Astrocyte (in vitro differentiated cells and primary cell): ENCODE measurements at regions not wholly inside any gene's neighbourhood (a gene's known extent, or its start where the extent isn't known, plus 50 kb on each side); places are given as distances from the start of the nearest gene placed in this dataset.

Experiments used
- DNase-seq: peaks from one replicate; pipeline ENCODE4 v3.0.0-alpha.2; 2010; ENCODE audit warnings: low read depth
- FAIRE-seq: peaks from 2 replicates; lab custom pipeline; 2011; peaks lifted over from hg19 to GRCh38; lab: Jason Lieb, UNC
- H2AFZ ChIP-seq: 2 replicates; pipeline ENCODE4 v1.6.0; 2012; ENCODE audit warnings: low read depth, low read length, inconsistent platforms
- H3K27ac ChIP-seq: 2 replicates; pipeline ENCODE4 v1.5.1; 2011; ENCODE audit warnings: low read depth, low read length, inconsistent platforms
- H3K27me3 ChIP-seq: 2 replicates; pipeline ENCODE4 v1.6.0; 2011; ENCODE audit warnings: low read length, inconsistent platforms; ENCODE audit not compliant: insufficient read depth
- H3K36me3 ChIP-seq: 2 replicates; pipeline ENCODE4 v1.5.1; 2011; ENCODE audit warnings: low read length, inconsistent platforms; ENCODE audit not compliant: insufficient read depth
- H3K4me1 ChIP-seq: 2 replicates; pipeline ENCODE4 v1.5.1; 2011; ENCODE audit warnings: low read length, inconsistent platforms; ENCODE audit not compliant: insufficient read depth
- H3K4me2 ChIP-seq: 2 replicates; pipeline ENCODE4 v1.6.0; 2012; ENCODE audit warnings: low read length, inconsistent platforms
- H3K4me3 ChIP-seq: 2 replicates; pipeline ENCODE4 v1.5.1; 2011; ENCODE audit warnings: low read depth, mild to moderate bottlenecking, low read length, inconsistent platforms; ENCODE audit not compliant: insufficient read depth
- H3K79me2 ChIP-seq: 2 replicates; pipeline ENCODE4 v1.6.0; 2012; ENCODE audit warnings: mild to moderate bottlenecking, low read length, inconsistent platforms; ENCODE audit not compliant: insufficient read depth
- H3K9ac ChIP-seq: 2 replicates; pipeline ENCODE4 v1.6.0; 2012; ENCODE audit warnings: mild to moderate bottlenecking, low read length, inconsistent platforms
- H3K9me3 ChIP-seq: 2 replicates; pipeline ENCODE4 v1.5.1; 2012; ENCODE audit warnings: low read depth, mild to moderate bottlenecking, low read length, inconsistent platforms; ENCODE audit not compliant: insufficient read depth
- H4K20me1 ChIP-seq: 2 replicates; pipeline ENCODE4 v1.6.0; 2012; ENCODE audit warnings: low read length, inconsistent platforms; ENCODE audit not compliant: insufficient read depth
- H3K27ac Mint-ChIP-seq: one replicate; pipeline ENCODE4 v1.8.0; 2021; ENCODE audit warnings: mild to moderate bottlenecking, mixed read lengths; ENCODE audit not compliant: unreplicated experiment
- H3K27me3 Mint-ChIP-seq: one replicate; pipeline ENCODE4 v1.8.0; 2021; ENCODE audit warnings: low read depth, mixed read lengths; ENCODE audit not compliant: unreplicated experiment
- H3K36me3 Mint-ChIP-seq: one replicate; pipeline ENCODE4 v1.8.0; 2021; ENCODE audit warnings: low read depth, mixed read lengths; ENCODE audit not compliant: unreplicated experiment
- H3K4me1 Mint-ChIP-seq: one replicate; pipeline ENCODE4 v1.8.0; 2021; ENCODE audit warnings: low read depth, mixed read lengths; ENCODE audit not compliant: unreplicated experiment
- H3K4me3 Mint-ChIP-seq: one replicate; pipeline ENCODE4 v1.8.0; 2021; ENCODE audit warnings: mild to moderate bottlenecking, moderate library complexity, mixed read lengths; ENCODE audit not compliant: unreplicated experiment
- H3K9me3 Mint-ChIP-seq: one replicate; pipeline ENCODE4 v1.8.0; 2021; ENCODE audit warnings: mild to moderate bottlenecking, mixed read lengths; ENCODE audit not compliant: unreplicated experiment
- EZH2 ChIP-seq: IDR thresholded peaks from 2 replicates; pipeline ENCODE4 v1.6.1; 2012; ENCODE audit warnings: mild to moderate bottlenecking, low read length, inconsistent platforms; ENCODE audit not compliant: insufficient read depth
- TF ChIP-seq, protein P1 (sequence below): IDR thresholded peaks from 2 replicates; pipeline ENCODE4 v1.5.1; 2011; ENCODE audit warnings: low read depth, mild to moderate bottlenecking, inconsistent platforms, low read length, moderate library complexity; ENCODE audit not compliant: insufficient read depth

DNA sequence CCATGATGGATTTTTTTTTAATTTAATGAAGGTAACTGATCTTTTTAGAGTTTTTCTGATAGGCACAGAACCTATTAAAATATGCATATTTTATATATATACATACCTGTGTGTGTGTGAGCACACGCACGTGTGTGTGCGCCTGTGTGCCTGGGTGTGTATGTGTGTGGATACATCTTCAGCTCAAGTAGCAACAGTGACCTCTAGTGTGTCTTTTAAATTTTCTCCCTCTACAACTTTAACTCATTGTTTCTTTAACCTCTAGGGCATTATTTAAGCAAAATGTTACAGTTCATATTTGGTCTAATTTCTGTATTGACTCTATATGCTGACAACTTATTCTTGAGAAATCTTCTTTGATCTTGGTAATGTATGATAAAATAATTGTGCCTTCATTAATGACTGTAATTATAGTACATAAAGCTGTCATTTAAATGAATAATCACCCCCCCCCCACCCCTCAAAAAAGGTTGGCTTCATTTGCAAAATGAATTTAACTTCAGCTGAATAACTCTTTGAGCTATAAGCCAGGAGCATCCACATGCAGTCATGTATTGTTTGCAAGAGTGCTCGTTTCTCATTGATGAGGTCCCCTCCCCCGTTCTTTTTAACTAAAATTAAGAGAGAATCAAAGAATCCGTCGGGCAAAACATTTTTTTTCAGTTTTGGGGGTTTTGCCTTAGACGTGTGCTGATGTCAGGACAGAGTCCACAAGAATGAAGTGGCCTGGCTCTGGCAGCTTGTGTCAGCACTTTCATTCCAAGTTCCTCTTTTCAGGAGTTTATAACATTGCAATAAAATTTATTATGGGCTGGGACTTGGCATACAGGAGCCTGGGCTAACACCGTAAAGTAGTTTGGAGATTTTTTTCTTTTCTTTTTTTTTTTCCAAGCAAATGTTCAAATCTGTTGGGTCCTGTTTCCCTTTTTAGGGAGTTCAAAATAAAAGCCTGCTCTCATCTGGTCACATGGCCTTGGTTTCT is 80.0 kb downstream of the ETAA1 start:
- no peaks in the 10 kb centered on the region for H4K20me1 ChIP-seq
- DNase-seq (peak; percentile 41), FAIRE-seq (peak; percentile 92)
- no peak overlapping the region for H3K9ac ChIP-seq
- no peak overlapping the region for H3K27ac ChIP-seq
- Mint-ChIP-seq H3K4me3 (no peak overlapping the region), H3K27me3 (no peaks in the 10 kb centered on the region), H3K27ac (no peak overlapping the region), H3K9me3 (peaks cover 5% of the 10 kb centered on the region), H3K36me3 (no peaks in the 10 kb centered on the region), H3K4me1 (peaks cover 7% of the 10 kb centered on the region)
- no peaks in the 10 kb centered on the region for H3K4me1 ChIP-seq
- no peak overlapping the region for H2AFZ ChIP-seq
- H3K79me2 ChIP-seq: no peaks in the 10 kb centered on the region
- H3K4me2 ChIP-seq: no peak overlapping the region
- no peaks in the 10 kb centered on the region for H3K9me3 ChIP-seq
- TF ChIP-seq EZH2: no peak
- TF ChIP-seq, protein P1, sequence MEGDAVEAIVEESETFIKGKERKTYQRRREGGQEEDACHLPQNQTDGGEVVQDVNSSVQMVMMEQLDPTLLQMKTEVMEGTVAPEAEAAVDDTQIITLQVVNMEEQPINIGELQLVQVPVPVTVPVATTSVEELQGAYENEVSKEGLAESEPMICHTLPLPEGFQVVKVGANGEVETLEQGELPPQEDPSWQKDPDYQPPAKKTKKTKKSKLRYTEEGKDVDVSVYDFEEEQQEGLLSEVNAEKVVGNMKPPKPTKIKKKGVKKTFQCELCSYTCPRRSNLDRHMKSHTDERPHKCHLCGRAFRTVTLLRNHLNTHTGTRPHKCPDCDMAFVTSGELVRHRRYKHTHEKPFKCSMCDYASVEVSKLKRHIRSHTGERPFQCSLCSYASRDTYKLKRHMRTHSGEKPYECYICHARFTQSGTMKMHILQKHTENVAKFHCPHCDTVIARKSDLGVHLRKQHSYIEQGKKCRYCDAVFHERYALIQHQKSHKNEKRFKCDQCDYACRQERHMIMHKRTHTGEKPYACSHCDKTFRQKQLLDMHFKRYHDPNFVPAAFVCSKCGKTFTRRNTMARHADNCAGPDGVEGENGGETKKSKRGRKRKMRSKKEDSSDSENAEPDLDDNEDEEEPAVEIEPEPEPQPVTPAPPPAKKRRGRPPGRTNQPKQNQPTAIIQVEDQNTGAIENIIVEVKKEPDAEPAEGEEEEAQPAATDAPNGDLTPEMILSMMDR: peak; percentile 48
- no peak overlapping the region for H3K4me3 ChIP-seq
- no peaks in the 10 kb centered on the region for H3K27me3 ChIP-seq
- H3K36me3 ChIP-seq: no peaks in the 10 kb centered on the region

DNA sequence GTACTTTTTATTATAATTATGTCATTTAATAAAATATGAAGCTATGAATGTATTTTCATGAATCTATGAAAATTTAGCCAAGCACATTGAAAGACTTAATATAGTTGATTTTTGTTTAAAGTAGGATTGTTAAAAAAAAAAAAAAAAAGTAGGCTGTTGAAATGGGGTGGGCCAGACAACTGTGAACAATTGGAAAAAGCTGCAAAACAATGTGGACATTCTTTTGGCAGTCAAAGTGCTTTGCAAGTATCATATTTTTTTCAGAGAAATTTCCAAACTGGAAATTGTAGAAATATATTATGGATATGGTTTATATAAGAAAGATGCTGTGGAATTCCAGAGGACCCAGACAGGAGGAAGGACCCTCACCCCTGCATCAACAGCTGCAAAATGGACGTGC is 82.1 kb downstream of the ETAA1 start:
- H3K27ac Mint-ChIP-seq: no peak overlapping the region
- Histone ChIP-seq H3K79me2 (no peaks in the 10 kb centered on the region), H3K36me3 (no peaks in the 10 kb centered on the region), H4K20me1 (no peaks in the 10 kb centered on the region), H3K27ac (no peak overlapping the region), H3K27me3 (no peaks in the 10 kb centered on the region), H3K4me3 (no peak overlapping the region), H3K4me2 (no peak overlapping the region), H3K9ac (no peak overlapping the region), H3K9me3 (no peaks in the 10 kb centered on the region), H3K4me1 (no peaks in the 10 kb centered on the region), H2AFZ (no peak overlapping the region)
- H3K4me3 Mint-ChIP-seq: no peak overlapping the region
- H3K27me3 Mint-ChIP-seq: peaks cover 2% of the 10 kb centered on the region
- H3K9me3 Mint-ChIP-seq: peaks cover 8% of the 10 kb centered on the region
- FAIRE-seq (no peak), DNase-seq (no peak)
- H3K36me3 Mint-ChIP-seq: no peaks in the 10 kb centered on the region
- TF ChIP-seq EZH2: no peak
- TF ChIP-seq, protein P1: no peak
- peaks cover 7% of the 10 kb centered on the region for H3K4me1 Mint-ChIP-seq

DNA sequence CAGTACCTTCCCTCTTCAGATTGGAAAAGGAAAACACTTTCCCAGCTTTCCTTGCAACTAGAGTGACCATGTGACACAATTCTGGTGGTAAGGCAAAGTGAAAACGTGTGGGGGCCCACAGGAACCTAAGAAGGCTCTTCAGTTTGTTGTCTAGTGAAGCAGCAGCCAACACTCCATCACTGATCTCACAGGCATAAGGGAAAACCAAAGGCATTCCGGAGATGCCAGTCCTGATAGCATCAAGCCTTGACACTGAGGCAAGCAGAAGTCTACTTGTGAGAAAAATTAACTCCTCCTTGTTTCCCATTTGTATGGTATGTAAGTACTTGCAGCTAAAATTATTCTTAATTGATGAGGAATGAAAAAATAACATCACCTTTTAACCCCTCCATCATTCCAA is 88.3 kb downstream of the ETAA1 start:
- Histone ChIP-seq H3K36me3 (no peaks in the 10 kb centered on the region), H2AFZ (no peak overlapping the region), H3K9ac (no peak overlapping the region), H3K4me2 (no peak overlapping the region), H4K20me1 (no peaks in the 10 kb centered on the region), H3K9me3 (no peaks in the 10 kb centered on the region), H3K4me1 (no peaks in the 10 kb centered on the region), H3K27me3 (no peaks in the 10 kb centered on the region), H3K27ac (no peak overlapping the region), H3K4me3 (no peak overlapping the region), H3K79me2 (no peaks in the 10 kb centered on the region)
- no peak overlapping the region for H3K4me3 Mint-ChIP-seq
- H3K27me3 Mint-ChIP-seq: peaks cover 2% of the 10 kb centered on the region
- TF ChIP-seq, protein P1: no peak
- no peak for TF ChIP-seq EZH2
- no peaks in the 10 kb centered on the region for H3K36me3 Mint-ChIP-seq
- H3K4me1 Mint-ChIP-seq: peaks cover 8% of the 10 kb centered on the region
- peak; percentile 88 for DNase-seq
- FAIRE-seq: no peak
- peak overlapping the region; percentile 50 for H3K27ac Mint-ChIP-seq
- H3K9me3 Mint-ChIP-seq: peaks cover 8% of the 10 kb centered on the region
